PC-3 (cell line): ENCODE measurements at regions not wholly inside any gene's neighbourhood (a gene's known extent, or its start where the extent isn't known, plus 50 kb on each side); places are given as distances from the start of the nearest gene placed in this dataset.

Experiments
- EZH2 ChIP-seq: fragments of 300-600 bp; sonication (generic); IDR thresholded peaks from one replicate; pipeline ENCODE4 v1.6.1; 2017; ENCODE audit warnings: antibody characterized with exemption, mild to moderate bottlenecking, low read length; ENCODE audit not compliant: unreplicated experiment
- EZH2phosphoT487 ChIP-seq: fragments of 300-600 bp; sonication (generic); IDR thresholded peaks from 2 replicates; pipeline ENCODE4 v1.6.1; 2018; ENCODE audit warnings: mild to moderate bottlenecking, antibody characterized with exemption, low read length, borderline replicate concordance
- TF ChIP-seq, protein P1 (sequence below): fragments of 300-600 bp; sonication (generic); conservative IDR thresholded peaks from 2 replicates; pipeline ENCODE4 v1.5.1; 2017; ENCODE audit warnings: antibody characterized with exemption, low read depth, mild to moderate bottlenecking, low read length

GRCh38 chr10:105706281-105707026 is 1065.4 kb downstream of the SORCS3 start:
- no peak for TF ChIP-seq EZH2
- TF ChIP-seq, protein P1, sequence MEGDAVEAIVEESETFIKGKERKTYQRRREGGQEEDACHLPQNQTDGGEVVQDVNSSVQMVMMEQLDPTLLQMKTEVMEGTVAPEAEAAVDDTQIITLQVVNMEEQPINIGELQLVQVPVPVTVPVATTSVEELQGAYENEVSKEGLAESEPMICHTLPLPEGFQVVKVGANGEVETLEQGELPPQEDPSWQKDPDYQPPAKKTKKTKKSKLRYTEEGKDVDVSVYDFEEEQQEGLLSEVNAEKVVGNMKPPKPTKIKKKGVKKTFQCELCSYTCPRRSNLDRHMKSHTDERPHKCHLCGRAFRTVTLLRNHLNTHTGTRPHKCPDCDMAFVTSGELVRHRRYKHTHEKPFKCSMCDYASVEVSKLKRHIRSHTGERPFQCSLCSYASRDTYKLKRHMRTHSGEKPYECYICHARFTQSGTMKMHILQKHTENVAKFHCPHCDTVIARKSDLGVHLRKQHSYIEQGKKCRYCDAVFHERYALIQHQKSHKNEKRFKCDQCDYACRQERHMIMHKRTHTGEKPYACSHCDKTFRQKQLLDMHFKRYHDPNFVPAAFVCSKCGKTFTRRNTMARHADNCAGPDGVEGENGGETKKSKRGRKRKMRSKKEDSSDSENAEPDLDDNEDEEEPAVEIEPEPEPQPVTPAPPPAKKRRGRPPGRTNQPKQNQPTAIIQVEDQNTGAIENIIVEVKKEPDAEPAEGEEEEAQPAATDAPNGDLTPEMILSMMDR, result no peak
- no peak for TF ChIP-seq EZH2phosphoT487
